ENCODE measurements at regions not wholly inside any gene's neighbourhood (a gene's known extent, or its start where the extent isn't known, plus 50 kb on each side); places are given as distances from the start of the nearest gene placed in this dataset.

DNA sequence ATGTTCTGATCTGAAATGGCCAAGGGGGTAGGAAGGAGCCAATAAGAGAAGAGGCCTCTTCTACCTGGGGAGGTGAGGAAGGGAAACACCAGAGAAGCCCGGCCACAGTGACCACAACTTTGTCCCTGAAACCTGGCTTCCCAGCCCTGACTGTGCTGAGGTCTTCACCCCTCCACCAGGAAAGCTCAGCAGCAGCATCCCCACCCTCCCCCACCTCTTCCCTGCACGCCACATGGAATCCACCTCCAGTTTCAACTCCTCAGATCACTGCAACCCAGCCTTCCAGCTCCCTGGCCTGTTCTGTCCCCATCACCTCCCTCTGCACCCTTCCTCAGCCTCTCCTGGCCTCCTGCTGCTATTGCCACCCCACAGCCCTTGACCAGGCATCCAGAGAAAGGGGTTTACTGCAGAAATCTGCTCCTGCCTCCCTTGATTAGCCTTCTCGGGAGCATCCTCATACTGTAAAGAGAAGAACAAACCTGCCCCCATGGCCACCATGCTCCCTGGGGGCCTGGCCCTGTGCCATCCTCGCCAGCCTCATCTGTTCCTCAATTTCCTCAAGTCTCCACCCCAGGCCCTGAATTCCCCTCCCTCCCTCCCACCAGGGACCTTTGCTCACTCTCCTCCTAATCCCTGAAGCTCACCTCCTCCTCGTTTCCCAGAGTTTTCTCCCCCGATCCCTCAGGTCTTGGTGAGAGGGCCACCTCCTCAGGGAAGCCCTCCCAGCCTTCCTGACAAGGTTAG is 450.9 kb downstream of the MATN1 start:
- TF ChIP-seq GATA2 (IDR thresholded peaks at IDR 0.05; ENCODE audit: low read depth, low read length) (no peak), GATA3 (IDR thresholded peaks at IDR 0.05; ENCODE audit: low read depth, low read length) (no peak)

Measured in SH-SY5Y (cell line).